NCI-H526 (cell line): ENCODE measurements at regions not wholly inside any gene's neighbourhood (a gene's known extent, or its start where the extent isn't known, plus 50 kb on each side); places are given as distances from the start of the nearest gene placed in this dataset.

Experiments used
- DNase-seq, 2 experiments: peaks; one replicate each; lab custom pipeline; 2025; lab: John Stamatoyannopoulos, UW

- no peak for DNase-seq
These were observed 942.4 kb upstream of the GYPC start for GRCh38 chr2:125713533-125713932.

GRCh38 chr2:125721072-125721721 lies 934.8 kb upstream of the GYPC start:
- DNase-seq, result no peak

- no peak for DNase-seq
These were observed 925.0 kb upstream of the GYPC start for GRCh38 chr2:125730921-125731320.

- DNase-seq, result no peak
These were observed 919.7 kb upstream of the GYPC start for GRCh38 chr2:125736306-125736705.

- peak; percentile 46 to 50 for DNase-seq
These were observed 910.4 kb upstream of the GYPC start for GRCh38 chr2:125745514-125745913.

- no peak for DNase-seq
These were observed 909.4 kb upstream of the GYPC start for GRCh38 chr2:125746321-125747164.

- DNase-seq, result no peak
These were observed 908.9 kb upstream of the GYPC start for GRCh38 chr2:125747165-125747425.

- DNase-seq, result no peak
These were observed 899.5 kb upstream of the GYPC start for GRCh38 chr2:125756431-125756830.

- DNase-seq, result no peak
These were observed 859.2 kb upstream of the GYPC start for GRCh38 chr2:125796784-125797183.

- no peak for DNase-seq
These were observed 858.8 kb upstream of the GYPC start for GRCh38 chr2:125797192-125797591.

GRCh38 chr2:125822746-125823145 lies 833.2 kb upstream of the GYPC start:
- DNase-seq, result no peak

- DNase-seq, result peak in 1 of 2 experiments; percentile 55
These were observed 830.2 kb upstream of the GYPC start for GRCh38 chr2:125825781-125826180.

- DNase-seq, result peak in 1 of 2 experiments; percentile 48
These were observed 818.8 kb upstream of the GYPC start for GRCh38 chr2:125837128-125837527.

- DNase-seq, result no peak
These were observed 818.3 kb upstream of the GYPC start for GRCh38 chr2:125837611-125838010.

- DNase-seq, result no peak
These were observed 816.0 kb upstream of the GYPC start for GRCh38 chr2:125839945-125840344.

GRCh38 chr2:125842041-125842440 lies 813.9 kb upstream of the GYPC start:
- no peak for DNase-seq

- no peak for DNase-seq
These were observed 805.4 kb upstream of the GYPC start for GRCh38 chr2:125850541-125850940.

- no peak for DNase-seq
These were observed 803.6 kb upstream of the GYPC start for GRCh38 chr2:125852364-125852763.

GRCh38 chr2:125853626-125854025 lies 802.3 kb upstream of the GYPC start:
- DNase-seq, result no peak

GRCh38 chr2:125855204-125855603 lies 800.8 kb upstream of the GYPC start:
- DNase-seq, result no peak

- no peak for DNase-seq
These were observed 797.8 kb upstream of the GYPC start for GRCh38 chr2:125857971-125858794.

GRCh38 chr2:125861461-125861860 lies 794.5 kb upstream of the GYPC start:
- no peak for DNase-seq

GRCh38 chr2:125867908-125868307 lies 788.0 kb upstream of the GYPC start:
- DNase-seq, result no peak
